GM21447 (cell line): ENCODE measurements at regions not wholly inside any gene's neighbourhood (a gene's known extent, or its start where the extent isn't known, plus 50 kb on each side); places are given as distances from the start of the nearest gene placed in this dataset.

Experiments used
- ATAC-seq: cut with Tn5 transposase; IDR thresholded peaks from one replicate; pipeline ENCODE4 v1.9.1; 2021; ENCODE audit not compliant: unreplicated experiment

DNA sequence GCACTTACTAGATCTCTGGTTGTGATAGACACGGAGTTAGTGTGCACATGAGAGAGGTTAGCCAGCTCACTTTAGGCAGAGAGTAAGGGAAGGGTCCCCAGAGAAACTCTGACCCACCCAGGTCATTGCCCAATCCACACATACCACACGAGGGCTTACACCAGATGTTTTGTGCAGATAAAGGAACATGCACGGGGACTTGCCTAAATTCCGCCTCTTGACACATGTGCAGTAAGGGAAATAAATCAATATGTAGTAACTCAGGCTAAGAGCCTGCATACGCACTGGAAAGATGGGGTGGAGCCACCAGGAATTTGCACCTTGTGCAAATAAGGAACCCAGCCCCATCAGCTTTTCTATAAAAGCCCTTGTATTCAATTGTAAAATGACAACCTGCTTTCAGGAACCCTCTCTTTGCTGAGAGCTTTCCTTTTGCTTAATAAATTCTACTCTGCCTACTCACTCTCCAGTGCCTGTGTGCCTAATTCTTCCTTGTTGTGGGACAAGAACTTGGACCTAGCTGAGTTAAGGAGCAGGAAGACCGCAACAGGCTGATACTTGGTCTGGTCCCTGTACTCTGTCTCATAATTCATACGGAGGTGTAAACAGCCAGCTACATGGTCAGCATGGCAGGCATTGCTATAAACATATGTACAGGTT is 120.2 kb downstream of the EMP1 start:
- no peak for ATAC-seq

DNA sequence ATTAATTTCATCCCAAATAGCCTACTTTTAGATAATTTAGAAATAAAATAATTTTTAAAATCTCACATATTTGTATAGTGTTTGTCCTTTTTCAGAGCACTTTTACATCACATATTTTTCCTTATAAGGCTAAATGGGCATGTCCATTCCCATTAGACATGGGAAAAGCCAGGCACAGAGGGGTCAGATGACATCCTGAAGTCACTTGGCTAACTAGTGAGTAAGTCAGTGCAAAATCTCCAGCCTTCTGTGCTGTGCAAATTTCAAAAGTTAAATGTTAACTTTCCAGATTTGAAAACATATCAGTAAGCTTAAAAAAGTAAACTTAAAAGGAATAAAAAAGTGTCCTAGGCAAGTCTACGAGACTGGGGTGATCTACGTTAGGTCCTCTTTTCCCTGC is 117.4 kb downstream of the EMP1 start:
- ATAC-seq = no peak

DNA sequence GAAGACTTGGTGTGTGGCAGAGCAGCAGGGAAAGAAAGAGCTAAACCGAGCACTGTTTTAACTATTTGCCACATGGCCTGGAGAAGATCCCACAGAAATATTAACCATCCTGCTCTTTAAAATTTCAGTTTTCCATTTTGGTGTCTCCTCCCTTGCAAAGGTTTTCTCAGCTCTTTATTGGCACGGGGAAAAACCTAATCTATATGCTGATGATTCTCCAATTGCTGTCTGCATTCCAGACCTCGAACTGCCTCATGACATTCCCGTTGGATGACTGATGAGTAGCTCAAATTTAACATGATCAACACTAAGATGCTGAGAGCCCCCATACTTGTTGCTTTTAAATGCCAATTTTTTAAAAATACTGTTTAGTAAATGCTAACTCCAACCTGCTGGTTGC is 115.0 kb downstream of the EMP1 start:
- no peak for ATAC-seq

DNA sequence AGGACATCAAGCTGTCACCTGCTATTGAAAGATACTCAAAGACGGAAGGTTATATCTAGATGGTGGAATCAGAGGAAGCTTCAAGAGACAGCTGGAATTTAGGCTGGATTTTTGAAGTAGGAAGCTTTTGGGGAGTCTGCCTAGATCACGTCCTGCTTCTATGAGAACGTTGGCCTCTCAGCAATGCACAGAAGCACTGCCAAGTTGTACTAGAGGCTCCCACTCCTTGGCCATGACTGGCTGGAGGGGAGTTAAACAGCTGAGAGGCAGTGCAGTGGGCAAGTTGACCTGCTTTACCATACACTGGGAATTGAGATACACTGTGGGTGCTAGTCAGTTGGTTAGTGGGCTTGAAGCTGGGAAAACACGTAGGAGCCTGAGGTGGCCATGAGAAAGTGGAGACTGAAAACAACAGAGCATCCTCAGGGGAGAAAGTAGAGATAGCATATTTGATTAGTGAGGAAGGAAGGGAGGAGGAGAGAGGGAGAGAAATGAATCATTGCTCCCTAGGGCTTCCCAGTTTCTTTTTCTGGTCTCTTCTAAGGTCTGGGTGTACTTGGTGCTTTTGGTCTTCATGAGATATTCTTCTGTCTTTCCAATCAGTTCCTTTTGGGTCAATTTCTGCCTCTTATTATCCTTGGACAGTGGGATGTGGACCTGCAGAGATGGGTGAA is 110.8 kb downstream of the EMP1 start:
- no peak for ATAC-seq

DNA sequence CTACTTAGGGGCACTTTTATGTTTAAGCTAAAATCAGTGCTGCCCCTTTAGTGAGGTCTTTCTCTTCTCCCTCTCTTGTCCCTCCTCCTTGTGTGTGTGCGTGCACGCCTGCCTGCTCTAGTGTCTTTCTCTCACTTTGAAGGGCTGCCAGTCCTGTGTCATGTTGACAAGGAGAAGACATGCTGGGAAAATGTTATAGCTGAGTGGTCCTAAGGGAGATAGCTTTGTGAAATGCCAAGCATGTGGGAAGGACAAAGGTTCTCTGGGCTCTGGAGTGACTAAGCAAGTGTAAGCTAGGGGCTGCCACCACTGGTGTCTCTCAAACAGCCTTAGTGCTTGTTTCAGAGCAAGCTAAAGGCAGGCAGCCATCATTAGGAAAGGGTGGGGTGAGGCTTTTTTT is 108.4 kb downstream of the EMP1 start:
- ATAC-seq = no peak

DNA sequence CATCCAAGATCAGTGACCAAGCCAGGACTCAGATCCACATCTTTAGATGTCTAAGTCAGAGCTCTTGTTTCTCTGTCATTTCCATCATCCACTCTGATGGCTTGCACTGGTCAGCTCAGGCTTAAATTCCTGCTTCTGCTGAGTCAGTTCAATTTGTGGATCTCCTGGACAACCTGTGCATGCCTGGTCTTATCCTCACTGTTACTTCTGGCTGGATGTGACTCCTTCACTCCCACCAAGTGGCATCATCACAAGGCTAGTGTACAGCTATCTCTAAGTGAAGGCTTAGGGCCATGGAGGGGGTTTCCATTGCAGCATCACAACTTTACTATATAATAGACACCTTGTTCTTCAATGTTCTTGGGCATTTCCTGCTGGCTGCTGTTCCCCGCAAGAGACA is 102.9 kb downstream of the EMP1 start:
- ATAC-seq = no peak

DNA sequence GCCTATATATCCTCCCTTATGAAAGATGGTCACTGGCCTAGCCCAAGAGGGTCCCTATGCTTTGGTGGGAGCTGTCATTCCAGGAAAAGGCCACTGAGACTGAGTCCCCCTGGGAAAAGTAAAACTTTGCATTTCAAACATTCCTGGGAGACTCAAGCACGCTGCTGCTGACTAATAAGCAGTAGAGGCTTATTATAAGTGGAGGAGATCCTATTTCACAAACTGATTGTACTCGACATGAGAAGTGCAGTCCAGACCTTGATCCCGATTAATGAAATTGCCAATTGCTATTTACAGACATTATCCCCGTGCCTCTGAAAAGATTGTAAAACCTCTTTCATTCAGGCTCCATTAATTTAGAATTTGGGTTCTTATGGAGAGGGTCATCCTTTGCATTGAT is 96.6 kb downstream of the EMP1 start:
- no peak for ATAC-seq

DNA sequence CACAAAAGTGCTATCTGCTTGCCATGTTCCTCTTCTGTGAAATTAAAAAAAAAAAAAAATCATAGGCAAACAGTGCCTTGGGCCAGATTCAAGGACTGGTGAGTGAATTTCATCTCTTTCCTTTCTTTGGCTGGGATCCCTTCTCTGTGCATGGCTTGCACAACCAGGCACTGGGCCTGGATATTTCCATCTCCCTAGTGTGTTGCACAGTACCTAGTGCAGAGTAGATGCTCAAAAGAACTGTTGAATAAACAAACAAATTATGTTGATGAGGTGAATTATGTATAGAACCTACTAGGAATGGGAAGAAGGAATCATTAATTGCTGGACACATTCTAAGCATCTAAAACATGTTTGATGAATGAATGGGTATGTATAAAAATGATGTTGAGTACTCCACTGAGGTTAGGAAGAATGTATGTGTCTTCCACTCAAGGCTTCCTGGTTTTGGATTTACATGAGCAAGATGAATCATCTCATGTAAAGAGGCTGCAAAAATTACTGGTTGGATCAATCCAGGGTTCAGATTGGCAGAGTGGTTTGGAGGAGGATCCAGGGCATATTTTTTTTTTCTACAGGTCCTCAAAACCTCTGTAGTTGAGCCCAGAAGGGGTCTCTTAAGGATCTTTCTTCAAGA is 93.2 kb downstream of the EMP1 start:
- ATAC-seq = no peak

DNA sequence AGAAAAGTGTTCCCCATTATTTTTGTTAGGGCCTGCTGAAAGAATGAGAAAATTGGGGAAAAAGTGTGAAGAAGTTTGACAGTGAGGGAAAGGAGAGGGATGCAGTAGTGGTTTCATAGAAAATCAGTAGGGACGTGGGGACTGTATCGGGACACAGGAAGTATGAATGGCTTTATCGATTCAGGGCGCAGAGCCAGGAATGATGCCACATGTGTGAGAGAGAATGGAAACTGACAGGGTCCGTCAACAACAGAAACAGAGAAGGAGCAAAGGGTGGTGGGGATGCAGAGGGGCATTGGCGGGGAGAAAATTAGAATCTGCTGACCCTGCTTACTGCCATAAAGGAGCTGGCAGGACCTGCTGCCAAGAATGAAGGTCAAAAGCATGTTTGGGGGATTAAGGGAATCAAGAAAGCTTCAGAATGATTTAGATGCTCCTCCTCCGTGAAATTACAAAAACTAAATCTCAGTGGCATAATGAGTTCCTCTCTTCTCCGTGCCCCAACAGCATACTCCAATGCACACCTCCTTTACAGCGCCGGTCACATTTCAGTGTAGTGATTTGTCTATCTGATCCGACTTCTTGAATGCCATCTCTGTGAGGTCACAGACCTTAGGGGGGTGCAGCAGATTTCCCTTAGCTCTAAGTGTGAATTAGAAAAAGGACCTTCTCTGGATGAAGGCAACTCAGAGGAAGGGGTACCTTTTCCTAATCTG is 92.6 kb downstream of the EMP1 start:
- no peak for ATAC-seq

DNA sequence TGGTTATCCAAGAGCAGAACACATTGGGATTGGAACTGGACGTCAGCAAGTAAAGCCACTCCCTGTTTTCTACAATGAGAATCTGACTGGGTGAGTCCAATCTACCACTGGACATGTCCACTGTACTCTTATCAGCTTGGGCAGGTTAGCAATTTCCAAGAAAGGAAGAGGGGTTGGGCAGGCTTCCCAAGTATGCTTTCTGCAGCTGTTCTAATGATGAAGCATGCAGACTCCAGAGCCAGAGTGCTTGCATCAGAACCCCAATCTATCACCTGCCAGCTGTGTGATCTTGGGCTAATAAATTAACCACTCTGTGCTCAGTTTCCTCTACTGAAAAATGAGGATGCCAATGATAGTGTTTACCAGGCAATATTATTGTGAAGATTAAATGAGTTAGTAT is 92.0 kb downstream of the EMP1 start:
- no peak for ATAC-seq

DNA sequence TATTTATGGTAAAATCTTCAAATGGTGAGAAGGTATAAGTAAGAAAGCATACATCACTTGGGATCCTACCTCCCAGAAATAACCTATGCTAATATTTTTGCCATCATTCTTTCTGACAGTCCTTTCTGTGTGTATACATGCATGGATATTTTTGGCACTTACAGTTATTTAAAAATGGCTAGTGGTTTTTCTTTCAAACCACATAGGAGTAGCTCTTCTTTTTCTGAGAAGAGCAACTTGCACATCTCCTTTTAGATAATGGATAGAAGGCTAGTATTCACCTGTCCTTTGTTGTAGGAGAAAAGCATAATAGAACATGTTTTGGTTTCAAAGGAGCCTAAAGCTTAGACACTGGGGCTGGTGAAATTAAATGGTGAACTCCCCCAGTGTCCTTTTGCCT is 87.3 kb downstream of the EMP1 start:
- no peak for ATAC-seq

DNA sequence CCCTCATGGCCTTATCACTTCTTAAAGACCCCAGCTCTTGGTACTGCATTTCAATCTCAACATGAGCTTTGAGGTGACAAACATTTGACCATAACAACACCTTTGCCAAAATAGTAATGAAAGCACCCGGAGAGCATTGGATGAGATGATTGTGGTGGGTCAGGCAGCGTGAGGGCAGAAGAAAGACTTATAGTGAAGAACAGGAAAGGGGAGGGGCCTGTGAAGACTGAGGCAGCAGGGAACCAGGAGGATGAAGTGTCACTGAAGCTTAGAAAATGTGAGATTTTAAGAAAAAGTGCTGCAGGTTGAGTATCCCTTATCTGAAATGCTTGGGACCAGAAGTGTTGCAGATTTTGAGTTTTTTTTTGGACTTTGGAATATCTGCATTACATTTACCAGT is 86.3 kb downstream of the EMP1 start:
- ATAC-seq = no peak

DNA sequence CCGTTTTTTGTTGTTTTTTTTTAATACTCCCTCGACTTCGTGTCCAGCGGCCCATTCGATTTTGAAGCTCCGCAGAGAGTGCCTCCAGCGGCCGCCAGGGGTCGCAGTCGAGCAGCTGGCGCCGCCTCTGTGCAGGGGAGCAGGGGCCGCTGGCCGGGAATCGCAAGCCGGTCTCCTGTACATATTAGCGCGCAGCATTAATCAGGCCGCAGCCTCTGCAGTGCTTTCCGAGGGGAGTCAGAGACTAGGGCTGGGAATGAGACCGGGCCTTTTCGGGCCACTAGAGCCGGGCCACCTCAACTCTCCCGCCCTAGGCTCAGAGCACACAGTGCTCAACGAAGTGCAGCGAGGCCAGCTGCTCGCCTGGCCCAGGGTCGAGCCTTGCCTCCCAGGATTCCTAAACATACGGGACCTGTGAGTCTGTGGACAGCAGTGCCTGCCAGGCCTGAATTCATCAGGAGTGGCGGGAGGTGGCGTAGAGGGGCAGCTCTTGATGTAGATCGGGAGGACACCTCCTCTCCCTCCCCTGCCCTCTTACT is 81.8 kb downstream of the EMP1 start:
- ATAC-seq = no peak

DNA sequence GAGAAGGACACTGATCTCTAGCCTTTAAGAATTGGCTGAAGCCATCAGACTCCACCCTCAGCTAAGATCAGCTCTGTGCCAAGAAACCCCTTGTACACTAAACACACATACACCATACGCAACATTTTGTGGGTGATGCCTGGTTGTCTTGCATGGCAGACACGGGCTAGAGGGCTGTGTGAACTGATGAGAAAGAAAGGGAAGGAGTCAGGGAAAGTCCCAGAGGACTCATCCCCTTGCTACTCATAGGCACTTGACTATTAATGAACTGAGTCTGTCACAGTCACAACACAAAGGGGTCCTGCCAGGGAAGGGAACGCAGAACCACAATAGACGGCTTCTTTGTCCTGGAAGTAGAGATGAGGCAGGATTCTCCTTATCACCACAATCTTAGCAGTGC is 80.8 kb downstream of the EMP1 start:
- no peak for ATAC-seq

DNA sequence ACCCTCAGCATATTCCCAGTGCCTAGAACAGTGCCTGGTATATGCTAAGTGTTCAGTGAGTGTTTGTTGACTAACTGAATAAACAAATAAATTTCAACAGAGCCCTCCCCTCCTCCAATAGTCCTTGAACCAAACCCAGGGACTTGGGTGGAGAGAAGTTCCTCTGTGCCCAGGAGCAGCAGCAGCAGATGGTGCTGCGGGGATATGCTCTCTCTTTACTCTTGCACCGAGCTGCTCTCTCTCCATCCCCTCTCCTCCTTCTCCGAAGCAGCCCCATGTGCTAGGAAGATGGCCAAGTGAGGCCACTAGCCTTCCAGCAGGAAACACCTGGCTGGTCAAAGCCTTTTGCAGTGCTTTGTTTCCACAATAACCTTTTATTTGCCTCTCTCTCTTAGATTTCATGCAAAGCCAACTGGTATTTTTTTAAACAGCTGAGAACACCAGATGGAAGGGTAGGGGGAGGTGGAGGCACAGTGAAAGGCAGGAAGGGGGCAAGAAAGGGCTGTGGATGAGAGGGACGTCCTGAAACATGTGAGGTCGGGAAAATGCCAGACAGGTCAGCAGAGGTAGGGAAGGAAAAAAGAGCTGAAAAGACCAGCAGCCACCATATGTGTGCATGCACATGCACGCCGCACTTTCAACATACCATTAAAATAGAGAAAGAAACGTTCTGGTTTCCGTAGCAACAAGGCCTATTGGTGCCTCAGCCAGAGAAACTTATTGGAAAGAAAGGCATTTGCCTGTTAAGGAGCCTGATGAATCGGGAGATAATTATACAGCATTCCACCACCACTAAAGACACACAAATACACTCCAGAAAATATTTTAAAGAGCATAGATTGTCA is 78.9 kb downstream of the EMP1 start:
- ATAC-seq = no peak

DNA sequence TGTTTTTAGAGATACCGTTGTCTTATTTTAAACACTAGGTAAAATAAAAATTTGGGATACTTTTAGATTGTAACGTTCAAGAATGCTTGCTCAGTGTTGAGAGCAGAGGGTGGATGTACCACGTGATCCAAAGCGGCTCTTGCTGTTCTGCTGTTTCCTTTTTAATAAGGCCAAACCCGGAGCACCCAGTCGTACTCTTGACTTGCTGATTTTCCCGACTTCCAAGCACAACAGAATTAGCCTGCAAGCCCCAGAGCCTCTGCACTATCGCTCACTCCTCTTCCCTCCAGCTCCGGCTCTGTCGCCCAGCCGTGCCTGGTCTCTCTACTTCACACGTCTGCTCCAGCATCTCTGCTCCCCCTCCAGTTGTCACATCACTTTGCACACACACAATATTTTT is 77.3 kb downstream of the EMP1 start:
- no peak for ATAC-seq

DNA sequence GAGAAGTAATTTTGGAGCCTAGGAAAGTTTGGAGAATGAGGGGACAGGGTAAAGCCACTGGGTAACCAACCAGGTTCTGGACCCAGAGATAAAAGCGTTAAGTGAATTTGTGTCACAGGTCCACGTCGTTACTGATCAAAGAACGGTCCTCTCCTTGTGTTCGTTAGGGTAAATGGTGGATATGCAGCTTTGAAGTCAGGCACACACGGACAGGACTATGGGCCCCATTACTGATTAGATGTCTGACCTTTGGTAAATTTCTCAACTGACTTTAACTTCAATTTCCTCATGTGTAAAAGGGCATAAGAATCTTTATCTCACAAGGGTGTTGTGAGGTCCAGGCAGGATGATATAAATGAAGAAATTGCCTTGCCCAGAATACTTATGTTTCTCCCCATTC is 76.6 kb downstream of the EMP1 start:
- no peak for ATAC-seq

DNA sequence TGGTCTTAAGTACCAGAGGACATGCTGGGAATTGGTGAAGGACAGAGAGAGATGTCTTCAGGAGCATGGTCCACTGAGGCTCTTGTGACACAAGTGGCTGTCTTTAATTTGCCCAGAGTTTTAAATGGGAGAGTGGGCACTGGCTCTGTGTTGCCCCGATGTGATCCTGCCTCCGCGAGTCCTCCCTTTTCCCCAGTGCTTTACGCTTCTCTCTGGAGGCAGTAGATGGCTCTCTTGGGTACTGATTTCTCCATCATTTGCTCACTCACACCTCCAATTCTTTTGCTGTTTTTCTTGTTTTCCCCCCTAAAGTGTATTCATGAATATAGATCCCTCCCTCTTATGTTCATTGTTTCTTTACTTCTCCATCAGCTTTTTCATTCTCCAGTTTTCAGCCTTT is 74.3 kb downstream of the EMP1 start:
- ATAC-seq = no peak
